Erythroblast (primary cell): ENCODE measurements at regions not wholly inside any gene's neighbourhood (a gene's known extent, or its start where the extent isn't known, plus 50 kb on each side); places are given as distances from the start of the nearest gene placed in this dataset.

Experiments used
- GATA1 ChIP-seq: IDR thresholded peaks from 2 replicates; pipeline ENCODE4 v1.6.1; 2011; ENCODE audit warnings: low read depth, mild to moderate bottlenecking, control low read depth, low read length, moderate library complexity
- POLR2A ChIP-seq: IDR thresholded peaks from 2 replicates; pipeline ENCODE4 v1.6.1; 2011; ENCODE audit warnings: mild to moderate bottlenecking, low read length

- no peak for TF ChIP-seq POLR2A
- no peak for TF ChIP-seq GATA1
These were observed 138.4 kb upstream of the IGFBP3 start for GRCh38 chr7:46059308-46060020.
